C4-2B (cell line): ENCODE measurements at regions not wholly inside any gene's neighbourhood (a gene's known extent, or its start where the extent isn't known, plus 50 kb on each side); places are given as distances from the start of the nearest gene placed in this dataset.

Source experiments
- ZFX ChIP-seq: fragments of 450-650 bp; IDR thresholded peaks from 2 replicates; pipeline ENCODE4 v1.6.1; 2017
- TF ChIP-seq, protein P1 (sequence below): fragments of 450-650 bp; conservative IDR thresholded peaks from 2 replicates; pipeline ENCODE4 v1.5.1; 2017; ENCODE audit warnings: mild to moderate bottlenecking

DNA sequence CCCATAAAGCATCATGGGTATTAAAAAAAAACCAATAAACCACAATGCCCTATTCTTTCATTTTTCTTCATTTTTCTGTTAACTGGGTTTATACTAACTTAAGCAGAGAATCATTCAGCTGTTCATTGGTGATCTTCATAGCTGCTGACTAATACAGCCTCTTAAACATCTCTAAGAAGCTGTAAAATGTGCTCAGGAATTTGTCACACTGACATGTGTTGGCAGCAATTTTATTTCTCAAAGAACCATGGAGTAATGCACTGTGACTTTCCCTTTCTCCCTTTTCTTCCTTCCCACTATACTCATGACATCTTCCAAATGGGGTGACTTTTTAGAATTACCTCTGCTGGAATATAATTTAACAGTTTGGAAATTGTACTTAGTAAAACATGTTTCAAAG, 315.4 kb downstream of the ANTXR2 start:
- TF ChIP-seq, protein P1, sequence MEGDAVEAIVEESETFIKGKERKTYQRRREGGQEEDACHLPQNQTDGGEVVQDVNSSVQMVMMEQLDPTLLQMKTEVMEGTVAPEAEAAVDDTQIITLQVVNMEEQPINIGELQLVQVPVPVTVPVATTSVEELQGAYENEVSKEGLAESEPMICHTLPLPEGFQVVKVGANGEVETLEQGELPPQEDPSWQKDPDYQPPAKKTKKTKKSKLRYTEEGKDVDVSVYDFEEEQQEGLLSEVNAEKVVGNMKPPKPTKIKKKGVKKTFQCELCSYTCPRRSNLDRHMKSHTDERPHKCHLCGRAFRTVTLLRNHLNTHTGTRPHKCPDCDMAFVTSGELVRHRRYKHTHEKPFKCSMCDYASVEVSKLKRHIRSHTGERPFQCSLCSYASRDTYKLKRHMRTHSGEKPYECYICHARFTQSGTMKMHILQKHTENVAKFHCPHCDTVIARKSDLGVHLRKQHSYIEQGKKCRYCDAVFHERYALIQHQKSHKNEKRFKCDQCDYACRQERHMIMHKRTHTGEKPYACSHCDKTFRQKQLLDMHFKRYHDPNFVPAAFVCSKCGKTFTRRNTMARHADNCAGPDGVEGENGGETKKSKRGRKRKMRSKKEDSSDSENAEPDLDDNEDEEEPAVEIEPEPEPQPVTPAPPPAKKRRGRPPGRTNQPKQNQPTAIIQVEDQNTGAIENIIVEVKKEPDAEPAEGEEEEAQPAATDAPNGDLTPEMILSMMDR: no peak
- no peak for TF ChIP-seq ZFX
